ENCODE measurements at regions not wholly inside any gene's neighbourhood (a gene's known extent, or its start where the extent isn't known, plus 50 kb on each side); places are given as distances from the start of the nearest gene placed in this dataset.

DNA sequence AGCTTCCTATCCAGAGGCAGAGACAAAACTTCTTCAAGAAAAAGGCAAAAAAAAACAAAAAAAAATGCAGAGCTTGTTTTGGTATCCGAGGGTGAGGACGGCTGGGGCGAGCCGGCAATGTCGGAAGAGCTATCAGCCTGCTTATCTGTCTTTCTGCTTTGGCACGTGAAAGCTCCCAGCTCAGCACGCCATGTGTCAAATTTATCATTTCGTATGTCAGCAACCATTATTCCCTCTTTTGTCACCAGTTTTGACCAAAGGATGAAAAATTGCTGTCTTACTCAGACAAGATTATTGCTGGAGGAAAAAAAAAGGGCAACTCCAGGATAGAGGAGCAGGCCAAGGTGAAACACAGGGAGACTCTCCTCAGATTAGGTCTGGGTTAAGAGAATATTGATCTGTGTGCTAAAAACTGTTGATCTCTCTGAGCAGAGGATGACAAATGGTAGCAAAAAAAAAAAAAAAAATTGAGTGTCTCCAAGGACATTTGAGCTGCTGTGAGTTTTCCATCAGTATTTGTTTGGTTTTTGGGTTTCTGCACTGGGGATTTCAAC is 532.0 kb upstream of the POU3F3 start:
- ChIA-PET CTCF (no interaction called here), RAD21 (ENCODE audit: low non-redundant PET in 1 of 2, low total read pairs in 2 of 2, uncharacterized antibody in 2 of 2, unreplicated experiment in 2 of 2) (no interaction called here), POLR2A (no interaction called here)
- DNase-seq (ENCODE audit: low read depth, low spot score) (no peak), ATAC-seq (no peak)
- no peaks in the 10 kb centered on the region for H3K79me2 ChIP-seq (ENCODE audit: insufficient read depth, low read length)
- H3K36me3 ChIP-seq (ENCODE audit: control insufficient read depth in 1 of 2, insufficient read depth in 2 of 2, low read length in 2 of 2) = no peaks in the 10 kb centered on the region
- H3K9me2 ChIP-seq (ENCODE audit: insufficient read depth) = no peaks in the 10 kb centered on the region
- no peak overlapping the region for H3K4me3 ChIP-seq (replicated peaks in 1 of 2; ENCODE audit: low read depth in 1 of 2, low read length in 2 of 2)
- no peaks in the 10 kb centered on the region for H4K20me1 ChIP-seq (ENCODE audit: insufficient read depth)
- peaks cover 5 to 35% of the 10 kb centered on the region in 2 experiments; a peak in 2 of 4 replicates for H3K9me3 ChIP-seq (ENCODE audit: control insufficient read depth in 1 of 2, insufficient read depth in 1 of 2, low read depth in 1 of 2, low read length in 2 of 2)
- no peak for TF ChIP-seq ZFX (IDR thresholded peaks at IDR 0.05)
- no peak for TF ChIP-seq RAD21 (IDR thresholded peaks at IDR 0.05; ENCODE audit: low read depth)
- TF ChIP-seq POLR2AphosphoS5 (IDR thresholded peaks at IDR 0.05; ENCODE audit: low read depth, low read length) = no peak
- no peak for TF ChIP-seq EGR1 (IDR thresholded peaks at IDR 0.05; ENCODE audit: low read depth)
- no peak for TF ChIP-seq EZH2 (IDR thresholded peaks at IDR 0.05)
- TF ChIP-seq YY1 (IDR thresholded peaks at IDR 0.05; ENCODE audit: extremely low read depth, insufficient replicate concordance, low read depth, low read length) = no peak
- TF ChIP-seq FOSL1 (IDR thresholded peaks at IDR 0.05; ENCODE audit: low read depth) = no peak
- TF ChIP-seq, protein P1, sequence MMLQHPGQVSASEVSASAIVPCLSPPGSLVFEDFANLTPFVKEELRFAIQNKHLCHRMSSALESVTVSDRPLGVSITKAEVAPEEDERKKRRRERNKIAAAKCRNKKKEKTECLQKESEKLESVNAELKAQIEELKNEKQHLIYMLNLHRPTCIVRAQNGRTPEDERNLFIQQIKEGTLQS (IDR thresholded peaks at IDR 0.05) = no peak
- TF ChIP-seq, protein P2, sequence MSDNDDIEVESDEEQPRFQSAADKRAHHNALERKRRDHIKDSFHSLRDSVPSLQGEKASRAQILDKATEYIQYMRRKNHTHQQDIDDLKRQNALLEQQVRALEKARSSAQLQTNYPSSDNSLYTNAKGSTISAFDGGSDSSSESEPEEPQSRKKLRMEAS (IDR thresholded peaks at IDR 0.05) = no peak
- no peak overlapping the region for H2AFZ ChIP-seq (ENCODE audit: low read depth, low read length, poor library complexity, severe bottlenecking)
- BruUV-seq (replicated peaks) = no TSS peak
- no peak overlapping the region for H3K9ac ChIP-seq (ENCODE audit: low read length)
- H3K27ac ChIP-seq (ENCODE audit: low read depth, low read length) = no peak overlapping the region
- H3K4me1 ChIP-seq (ENCODE audit: control insufficient read depth in 1 of 2, insufficient read depth in 2 of 2, low read length in 2 of 2) = no peaks in the 10 kb centered on the region
- H3K27me3 ChIP-seq (ENCODE audit: insufficient read depth, low read length) = no peaks in the 10 kb centered on the region
- intact Hi-C loops (cut with micrococcal nuclease) = no loop called here
- no peak overlapping the region for H3K4me2 ChIP-seq (ENCODE audit: low read length)

DNA sequence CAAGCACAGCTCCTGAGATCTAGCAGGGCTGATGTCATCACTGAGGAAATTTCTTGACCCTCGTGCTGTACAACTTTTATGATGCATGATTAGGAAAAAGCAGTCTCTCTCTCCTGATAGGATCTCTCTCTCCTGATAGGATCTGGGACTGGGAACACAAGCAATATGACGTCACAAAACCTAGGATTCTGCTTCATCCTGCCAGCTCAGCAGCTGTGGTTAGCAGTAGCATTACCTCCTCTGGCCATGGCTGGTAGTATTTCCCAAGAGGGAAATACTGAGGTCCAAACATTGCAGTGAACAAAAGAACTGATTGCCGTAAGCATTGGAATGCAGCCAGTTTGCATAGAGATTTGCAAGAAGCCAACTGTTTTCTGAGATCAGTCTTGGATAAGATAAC is 521.2 kb upstream of the POU3F3 start:
- no peak overlapping the region for H3K9ac ChIP-seq (ENCODE audit: low read length)
- no peaks in the 10 kb centered on the region for H4K20me1 ChIP-seq (ENCODE audit: insufficient read depth)
- intact Hi-C loops (cut with micrococcal nuclease) = no loop called here
- no peaks in the 10 kb centered on the region for H3K79me2 ChIP-seq (ENCODE audit: insufficient read depth, low read length)
- no peaks in the 10 kb centered on the region for H3K36me3 ChIP-seq (ENCODE audit: control insufficient read depth in 1 of 2, insufficient read depth in 2 of 2, low read length in 2 of 2)
- no peak overlapping the region for H2AFZ ChIP-seq (ENCODE audit: low read depth, low read length, poor library complexity, severe bottlenecking)
- ChIA-PET RAD21 (ENCODE audit: low non-redundant PET in 1 of 2, low total read pairs in 2 of 2, uncharacterized antibody in 2 of 2, unreplicated experiment in 2 of 2) (no interaction called here), CTCF (no interaction called here), POLR2A (no interaction called here)
- H3K9me3 ChIP-seq (ENCODE audit: control insufficient read depth in 1 of 2, insufficient read depth in 1 of 2, low read depth in 1 of 2, low read length in 2 of 2) = peaks cover 5 to 13% of the 10 kb centered on the region in 2 experiments; a peak in 2 of 4 replicates
- ATAC-seq (no peak), DNase-seq (ENCODE audit: low read depth, low spot score) (no peak)
- no peaks in the 10 kb centered on the region for H3K27me3 ChIP-seq (ENCODE audit: insufficient read depth, low read length)
- H3K9me2 ChIP-seq (ENCODE audit: insufficient read depth) = no peaks in the 10 kb centered on the region
- H3K4me1 ChIP-seq (ENCODE audit: control insufficient read depth in 1 of 2, insufficient read depth in 2 of 2, low read length in 2 of 2) = no peaks in the 10 kb centered on the region
- no TSS peak for BruUV-seq (replicated peaks)
- no peak overlapping the region for H3K27ac ChIP-seq (ENCODE audit: low read depth, low read length)
- no peak overlapping the region for H3K4me2 ChIP-seq (ENCODE audit: low read length)
- H3K4me3 ChIP-seq (replicated peaks in 1 of 2; ENCODE audit: low read depth in 1 of 2, low read length in 2 of 2) = no peak overlapping the region
- TF ChIP-seq YY1 (IDR thresholded peaks at IDR 0.05; ENCODE audit: extremely low read depth, insufficient replicate concordance, low read depth, low read length) = no peak
- no peak for TF ChIP-seq EGR1 (IDR thresholded peaks at IDR 0.05; ENCODE audit: low read depth)
